ENCODE measurements at regions not wholly inside any gene's neighbourhood (a gene's known extent, or its start where the extent isn't known, plus 50 kb on each side); places are given as distances from the start of the nearest gene placed in this dataset.

DNA sequence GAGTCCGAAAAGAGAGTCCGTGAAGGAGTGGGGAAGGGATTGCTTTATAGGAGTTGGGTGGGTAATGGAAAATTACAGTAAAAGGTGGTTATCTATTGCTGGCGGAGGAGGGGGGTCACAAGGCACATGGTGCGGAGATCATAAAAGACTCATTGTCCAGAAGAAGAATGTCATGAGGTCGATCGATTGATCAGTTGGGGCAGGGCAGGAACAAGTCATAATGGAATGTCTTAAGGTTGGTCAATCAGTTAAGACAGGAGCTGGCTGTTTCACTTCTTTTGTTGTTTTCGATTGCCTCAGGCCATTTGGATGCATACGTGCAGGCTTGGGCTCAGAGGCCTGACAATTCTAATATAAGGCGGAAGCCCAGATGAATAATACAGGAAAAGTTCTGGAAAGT is 473.0 kb upstream of the TNP1 start (continued):
- TF ChIP-seq FOSL1 (CRISPR knock-in tag; IDR thresholded peaks at IDR 0.05; ENCODE audit: borderline replicate concordance): no peak
- no peak for TF ChIP-seq RARG (CRISPR knock-in tag; IDR thresholded peaks at IDR 0.05; ENCODE audit: low read depth)
- TF ChIP-seq CC2D1A (CRISPR knock-in tag; IDR thresholded peaks at IDR 0.05): no peak
- TF ChIP-seq, protein P1, sequence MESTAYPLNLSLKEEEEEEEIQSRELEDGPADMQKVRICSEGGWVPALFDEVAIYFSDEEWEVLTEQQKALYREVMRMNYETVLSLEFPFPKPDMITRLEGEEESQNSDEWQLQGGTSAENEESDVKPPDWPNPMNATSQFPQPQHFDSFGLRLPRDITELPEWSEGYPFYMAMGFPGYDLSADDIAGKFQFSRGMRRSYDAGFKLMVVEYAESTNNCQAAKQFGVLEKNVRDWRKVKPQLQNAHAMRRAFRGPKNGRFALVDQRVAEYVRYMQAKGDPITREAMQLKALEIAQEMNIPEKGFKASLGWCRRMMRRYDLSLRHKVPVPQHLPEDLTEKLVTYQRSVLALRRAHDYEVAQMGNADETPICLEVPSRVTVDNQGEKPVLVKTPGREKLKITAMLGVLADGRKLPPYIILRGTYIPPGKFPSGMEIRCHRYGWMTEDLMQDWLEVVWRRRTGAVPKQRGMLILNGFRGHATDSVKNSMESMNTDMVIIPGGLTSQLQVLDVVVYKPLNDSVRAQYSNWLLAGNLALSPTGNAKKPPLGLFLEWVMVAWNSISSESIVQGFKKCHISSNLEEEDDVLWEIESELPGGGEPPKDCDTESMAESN (CRISPR knock-in tag; conservative IDR thresholded peaks at IDR 0.05): peak; percentile 26; the same call in 1 of the 2 replicates
- TF ChIP-seq FOXC1 (CRISPR knock-in tag; IDR thresholded peaks at IDR 0.05; ENCODE audit: borderline replicate concordance): 0 out of 2 replicates have a peak, but pooled peaks have one; percentile 23
- peak; percentile 53 for TF ChIP-seq FOSL2 (CRISPR knock-in tag; IDR thresholded peaks at IDR 0.05)
- no peak for TF ChIP-seq MNT (IDR thresholded peaks at IDR 0.05)
- no peak for TF ChIP-seq ZNF546 (CRISPR knock-in tag; conservative IDR thresholded peaks at IDR 0.05)
- TF ChIP-seq ONECUT2 (CRISPR knock-in tag; IDR thresholded peaks at IDR 0.05): peak; percentile 86
- TF ChIP-seq, protein P2, sequence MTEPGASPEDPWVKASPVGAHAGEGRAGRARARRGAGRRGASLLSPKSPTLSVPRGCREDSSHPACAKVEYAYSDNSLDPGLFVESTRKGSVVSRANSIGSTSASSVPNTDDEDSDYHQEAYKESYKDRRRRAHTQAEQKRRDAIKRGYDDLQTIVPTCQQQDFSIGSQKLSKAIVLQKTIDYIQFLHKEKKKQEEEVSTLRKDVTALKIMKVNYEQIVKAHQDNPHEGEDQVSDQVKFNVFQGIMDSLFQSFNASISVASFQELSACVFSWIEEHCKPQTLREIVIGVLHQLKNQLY (CRISPR knock-in tag; IDR thresholded peaks at IDR 0.05): no peak
- no peak for TF ChIP-seq ADNP (CRISPR knock-in tag; IDR thresholded peaks at IDR 0.05)
- TF ChIP-seq ZBTB4 (CRISPR knock-in tag; IDR thresholded peaks at IDR 0.05; ENCODE audit: borderline replicate concordance): no peak
- TF ChIP-seq, protein P3, sequence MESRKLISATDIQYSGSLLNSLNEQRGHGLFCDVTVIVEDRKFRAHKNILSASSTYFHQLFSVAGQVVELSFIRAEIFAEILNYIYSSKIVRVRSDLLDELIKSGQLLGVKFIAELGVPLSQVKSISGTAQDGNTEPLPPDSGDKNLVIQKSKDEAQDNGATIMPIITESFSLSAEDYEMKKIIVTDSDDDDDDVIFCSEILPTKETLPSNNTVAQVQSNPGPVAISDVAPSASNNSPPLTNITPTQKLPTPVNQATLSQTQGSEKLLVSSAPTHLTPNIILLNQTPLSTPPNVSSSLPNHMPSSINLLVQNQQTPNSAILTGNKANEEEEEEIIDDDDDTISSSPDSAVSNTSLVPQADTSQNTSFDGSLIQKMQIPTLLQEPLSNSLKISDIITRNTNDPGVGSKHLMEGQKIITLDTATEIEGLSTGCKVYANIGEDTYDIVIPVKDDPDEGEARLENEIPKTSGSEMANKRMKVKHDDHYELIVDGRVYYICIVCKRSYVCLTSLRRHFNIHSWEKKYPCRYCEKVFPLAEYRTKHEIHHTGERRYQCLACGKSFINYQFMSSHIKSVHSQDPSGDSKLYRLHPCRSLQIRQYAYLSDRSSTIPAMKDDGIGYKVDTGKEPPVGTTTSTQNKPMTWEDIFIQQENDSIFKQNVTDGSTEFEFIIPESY (CRISPR knock-in tag; IDR thresholded peaks at IDR 0.05): peak; percentile 55; the same call in 1 of the 2 replicates
- no peak for TF ChIP-seq STAT6 (CRISPR knock-in tag; IDR thresholded peaks at IDR 0.05; ENCODE audit: borderline replicate concordance)
- no peak for TF ChIP-seq ZNF335 (CRISPR knock-in tag; IDR thresholded peaks at IDR 0.05)
- TF ChIP-seq, protein P4, sequence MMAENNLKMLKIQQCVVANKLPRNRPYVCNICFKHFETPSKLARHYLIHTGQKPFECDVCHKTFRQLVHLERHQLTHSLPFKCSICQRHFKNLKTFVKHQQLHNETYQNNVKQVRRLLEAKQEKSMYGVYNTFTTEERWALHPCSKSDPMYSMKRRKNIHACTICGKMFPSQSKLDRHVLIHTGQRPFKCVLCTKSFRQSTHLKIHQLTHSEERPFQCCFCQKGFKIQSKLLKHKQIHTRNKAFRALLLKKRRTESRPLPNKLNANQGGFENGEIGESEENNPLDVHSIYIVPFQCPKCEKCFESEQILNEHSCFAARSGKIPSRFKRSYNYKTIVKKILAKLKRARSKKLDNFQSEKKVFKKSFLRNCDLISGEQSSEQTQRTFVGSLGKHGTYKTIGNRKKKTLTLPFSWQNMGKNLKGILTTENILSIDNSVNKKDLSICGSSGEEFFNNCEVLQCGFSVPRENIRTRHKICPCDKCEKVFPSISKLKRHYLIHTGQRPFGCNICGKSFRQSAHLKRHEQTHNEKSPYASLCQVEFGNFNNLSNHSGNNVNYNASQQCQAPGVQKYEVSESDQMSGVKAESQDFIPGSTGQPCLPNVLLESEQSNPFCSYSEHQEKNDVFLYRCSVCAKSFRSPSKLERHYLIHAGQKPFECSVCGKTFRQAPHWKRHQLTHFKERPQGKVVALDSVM (CRISPR knock-in tag; IDR thresholded peaks at IDR 0.05): no peak
